IMR-90 (cell line): ENCODE measurements at regions not wholly inside any gene's neighbourhood (a gene's known extent, or its start where the extent isn't known, plus 50 kb on each side); places are given as distances from the start of the nearest gene placed in this dataset.

Source experiments
- CEBPB ChIP-seq: IDR thresholded peaks from 2 replicates; pipeline ENCODE4 v1.6.1; 2012; ENCODE audit warnings: low read depth, low read length, improper control_type of control experiment
- MAFK ChIP-seq: IDR thresholded peaks from 2 replicates; pipeline ENCODE4 v1.6.1; 2012; ENCODE audit warnings: low read depth, low read length, improper control_type of control experiment
- MAZ ChIP-seq: IDR thresholded peaks from 2 replicates; pipeline ENCODE4 v1.6.1; 2012; ENCODE audit warnings: low read depth, mild to moderate bottlenecking, low read length, improper control_type of control experiment, moderate library complexity, borderline replicate concordance
- POLR2A ChIP-seq: IDR thresholded peaks from 2 replicates; pipeline ENCODE4 v1.6.1; 2012; ENCODE audit warnings: mild to moderate bottlenecking, low read depth, low read length
- RAD21 ChIP-seq: IDR thresholded peaks from 2 replicates; pipeline ENCODE4 v1.6.1; 2012; ENCODE audit warnings: low read length, improper control_type of control experiment
- RFX5 ChIP-seq: IDR thresholded peaks from 2 replicates; pipeline ENCODE4 v1.8.0; 2012; ENCODE audit warnings: low read depth, mild to moderate bottlenecking, low read length, moderate library complexity
- SMC3 ChIP-seq: fragments of 150-350 bp; IDR thresholded peaks from 2 replicates; pipeline ENCODE4 v1.6.1; 2016; ENCODE audit warnings: low read depth, mild to moderate bottlenecking, antibody characterized with exemption, low read length, moderate library complexity
- TF ChIP-seq, protein P1 (sequence below): conservative IDR thresholded peaks from 2 replicates; pipeline ENCODE4 v1.5.1; 2012; ENCODE audit warnings: mild to moderate bottlenecking, low read depth, low read length, improper control_type of control experiment
- TF ChIP-seq, protein P2 (sequence below): fragments of 150-350 bp; IDR thresholded peaks from 2 replicates; pipeline ENCODE4 v1.6.1; 2016; ENCODE audit warnings: low read depth, mild to moderate bottlenecking, low read length, moderate library complexity, borderline replicate concordance

DNA sequence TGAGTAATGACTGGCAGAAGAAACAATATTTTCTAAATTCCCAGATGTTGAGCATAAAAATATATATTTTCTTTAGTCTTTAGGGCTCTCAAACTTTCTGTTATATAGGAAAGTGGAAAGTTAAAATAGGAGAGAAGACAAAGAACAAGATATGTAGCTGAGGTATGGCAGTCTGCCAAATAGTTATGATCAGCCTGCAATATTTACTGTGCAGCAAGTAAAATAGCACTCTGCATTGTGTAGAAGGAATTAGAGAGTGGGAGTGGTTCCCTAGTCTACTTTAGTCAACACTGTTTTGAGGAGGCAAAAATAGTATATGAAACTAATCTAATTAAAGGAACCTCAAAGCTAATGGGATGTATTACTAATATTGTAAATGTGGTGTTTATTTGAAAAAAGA is 978.1 kb upstream of the ALCAM start:
- TF ChIP-seq, protein P1, sequence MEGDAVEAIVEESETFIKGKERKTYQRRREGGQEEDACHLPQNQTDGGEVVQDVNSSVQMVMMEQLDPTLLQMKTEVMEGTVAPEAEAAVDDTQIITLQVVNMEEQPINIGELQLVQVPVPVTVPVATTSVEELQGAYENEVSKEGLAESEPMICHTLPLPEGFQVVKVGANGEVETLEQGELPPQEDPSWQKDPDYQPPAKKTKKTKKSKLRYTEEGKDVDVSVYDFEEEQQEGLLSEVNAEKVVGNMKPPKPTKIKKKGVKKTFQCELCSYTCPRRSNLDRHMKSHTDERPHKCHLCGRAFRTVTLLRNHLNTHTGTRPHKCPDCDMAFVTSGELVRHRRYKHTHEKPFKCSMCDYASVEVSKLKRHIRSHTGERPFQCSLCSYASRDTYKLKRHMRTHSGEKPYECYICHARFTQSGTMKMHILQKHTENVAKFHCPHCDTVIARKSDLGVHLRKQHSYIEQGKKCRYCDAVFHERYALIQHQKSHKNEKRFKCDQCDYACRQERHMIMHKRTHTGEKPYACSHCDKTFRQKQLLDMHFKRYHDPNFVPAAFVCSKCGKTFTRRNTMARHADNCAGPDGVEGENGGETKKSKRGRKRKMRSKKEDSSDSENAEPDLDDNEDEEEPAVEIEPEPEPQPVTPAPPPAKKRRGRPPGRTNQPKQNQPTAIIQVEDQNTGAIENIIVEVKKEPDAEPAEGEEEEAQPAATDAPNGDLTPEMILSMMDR: no peak
- TF ChIP-seq RFX5 (no peak), CEBPB (no peak), RAD21 (no peak), MAZ (no peak), POLR2A (no peak), MAFK (no peak), SMC3 (no peak)
- TF ChIP-seq, protein P2, sequence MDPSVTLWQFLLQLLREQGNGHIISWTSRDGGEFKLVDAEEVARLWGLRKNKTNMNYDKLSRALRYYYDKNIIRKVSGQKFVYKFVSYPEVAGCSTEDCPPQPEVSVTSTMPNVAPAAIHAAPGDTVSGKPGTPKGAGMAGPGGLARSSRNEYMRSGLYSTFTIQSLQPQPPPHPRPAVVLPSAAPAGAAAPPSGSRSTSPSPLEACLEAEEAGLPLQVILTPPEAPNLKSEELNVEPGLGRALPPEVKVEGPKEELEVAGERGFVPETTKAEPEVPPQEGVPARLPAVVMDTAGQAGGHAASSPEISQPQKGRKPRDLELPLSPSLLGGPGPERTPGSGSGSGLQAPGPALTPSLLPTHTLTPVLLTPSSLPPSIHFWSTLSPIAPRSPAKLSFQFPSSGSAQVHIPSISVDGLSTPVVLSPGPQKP: no peak
